OCI-LY3 (cell line): ENCODE measurements at regions not wholly inside any gene's neighbourhood (a gene's known extent, or its start where the extent isn't known, plus 50 kb on each side); places are given as distances from the start of the nearest gene placed in this dataset.

ENCODE experiments used
- H2AFZ ChIP-seq: fragments of 200-600, 300-600 bp; shearing (Covaris generic); 2 replicates; pipeline ENCODE4 v1.6.0; 2014; ENCODE audit warnings: antibody characterized with exemption, low read depth, low read length
- H3K27ac ChIP-seq: fragments of 200-600, 300-600 bp; sonication (generic); 2 replicates; pipeline ENCODE4 v1.5.1; 2014; ENCODE audit warnings: mild to moderate bottlenecking, low read length, moderate library complexity, mixed read lengths
- H3K27me3 ChIP-seq: fragments of 200-600, 300-600 bp; sonication (generic); 2 replicates; pipeline ENCODE4 v1.6.1; 2014; ENCODE audit warnings: low read depth, low read length, mixed read lengths
- H3K36me3 ChIP-seq: fragments of 200-600, 300-600 bp; sonication (generic); replicated peaks from 2 replicates; pipeline ENCODE3; 2014; ENCODE audit warnings: low read depth, low read length, mixed read lengths
- H3K4me1 ChIP-seq: fragments of 300-600, 200-600 bp; sonication (generic); 2 replicates; pipeline ENCODE4 v1.6.1; 2014; ENCODE audit warnings: low read length, mixed read lengths
- H3K4me2 ChIP-seq: fragments of 200-600, 300-600 bp; sonication (generic); 2 replicates; pipeline ENCODE4 v1.6.1; 2014; ENCODE audit warnings: low read length, mixed read lengths
- H3K4me3 ChIP-seq: fragments of 300-600, 200-600 bp; sonication (generic); 2 replicates; pipeline ENCODE4 v1.5.1; 2014; ENCODE audit warnings: antibody characterized with exemption, mild to moderate bottlenecking, low read length, moderate library complexity
- H3K79me2 ChIP-seq: fragments of 300-600, 200-600 bp; shearing (Covaris generic); 2 replicates; pipeline ENCODE4 v1.6.1; 2014; ENCODE audit warnings: mild to moderate bottlenecking, low read length, mixed read lengths
- H3K9ac ChIP-seq: fragments of 300-600, 200-600 bp; shearing (Covaris generic); 2 replicates; pipeline ENCODE4 v1.6.0; 2014; ENCODE audit warnings: mild to moderate bottlenecking, low read length, moderate library complexity
- H3K9me3 ChIP-seq: fragments of 200-600, 300-600 bp; shearing (Covaris generic); 2 replicates; pipeline ENCODE4 v1.6.1; 2014; ENCODE audit warnings: low read length, mixed read lengths; ENCODE audit not compliant: insufficient read depth
- H4K20me1 ChIP-seq: fragments of 200-600, 300-600 bp; sonication (generic); 2 replicates; pipeline ENCODE4 v1.6.1; 2016; ENCODE audit warnings: low read length, mixed read lengths; ENCODE audit not compliant: insufficient read depth
- EZH2phosphoT487 ChIP-seq: fragments of 200-600 bp; shearing (Covaris generic); IDR thresholded peaks from 2 replicates; pipeline ENCODE4 v1.6.1; 2018; ENCODE audit warnings: antibody characterized with exemption, mixed run types, low read depth
- TF ChIP-seq, protein P1 (sequence below): fragments of 200-600, 300-600 bp; sonication (generic); IDR thresholded peaks from 2 replicates; pipeline ENCODE4 v1.5.1; 2014; ENCODE audit warnings: antibody characterized with exemption, low read length, low read depth

- no peak overlapping the region for H3K4me3 ChIP-seq
- H3K27ac ChIP-seq = no peak overlapping the region
- H3K27me3 ChIP-seq = no peaks in the 10 kb centered on the region
- H3K36me3 ChIP-seq = no peaks in the 10 kb centered on the region
- H3K9me3 ChIP-seq = no peaks in the 10 kb centered on the region
- TF ChIP-seq, protein P1, sequence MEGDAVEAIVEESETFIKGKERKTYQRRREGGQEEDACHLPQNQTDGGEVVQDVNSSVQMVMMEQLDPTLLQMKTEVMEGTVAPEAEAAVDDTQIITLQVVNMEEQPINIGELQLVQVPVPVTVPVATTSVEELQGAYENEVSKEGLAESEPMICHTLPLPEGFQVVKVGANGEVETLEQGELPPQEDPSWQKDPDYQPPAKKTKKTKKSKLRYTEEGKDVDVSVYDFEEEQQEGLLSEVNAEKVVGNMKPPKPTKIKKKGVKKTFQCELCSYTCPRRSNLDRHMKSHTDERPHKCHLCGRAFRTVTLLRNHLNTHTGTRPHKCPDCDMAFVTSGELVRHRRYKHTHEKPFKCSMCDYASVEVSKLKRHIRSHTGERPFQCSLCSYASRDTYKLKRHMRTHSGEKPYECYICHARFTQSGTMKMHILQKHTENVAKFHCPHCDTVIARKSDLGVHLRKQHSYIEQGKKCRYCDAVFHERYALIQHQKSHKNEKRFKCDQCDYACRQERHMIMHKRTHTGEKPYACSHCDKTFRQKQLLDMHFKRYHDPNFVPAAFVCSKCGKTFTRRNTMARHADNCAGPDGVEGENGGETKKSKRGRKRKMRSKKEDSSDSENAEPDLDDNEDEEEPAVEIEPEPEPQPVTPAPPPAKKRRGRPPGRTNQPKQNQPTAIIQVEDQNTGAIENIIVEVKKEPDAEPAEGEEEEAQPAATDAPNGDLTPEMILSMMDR = no peak
- no peak for TF ChIP-seq EZH2phosphoT487
- no peaks in the 10 kb centered on the region for H3K4me1 ChIP-seq
- H3K9ac ChIP-seq = no peak overlapping the region
- H2AFZ ChIP-seq = no peak overlapping the region
- no peaks in the 10 kb centered on the region for H3K79me2 ChIP-seq
- H3K4me2 ChIP-seq = no peak overlapping the region
- no peaks in the 10 kb centered on the region for H4K20me1 ChIP-seq
Observed at GRCh38 chr11:43581370-43582023, 99.0 kb upstream of the HSD17B12 start.

- no peak for TF ChIP-seq EZH2phosphoT487
- TF ChIP-seq, protein P1 = no peak
Observed at GRCh38 chr11:43582024-43582862, 98.3 kb upstream of the HSD17B12 start.

DNA sequence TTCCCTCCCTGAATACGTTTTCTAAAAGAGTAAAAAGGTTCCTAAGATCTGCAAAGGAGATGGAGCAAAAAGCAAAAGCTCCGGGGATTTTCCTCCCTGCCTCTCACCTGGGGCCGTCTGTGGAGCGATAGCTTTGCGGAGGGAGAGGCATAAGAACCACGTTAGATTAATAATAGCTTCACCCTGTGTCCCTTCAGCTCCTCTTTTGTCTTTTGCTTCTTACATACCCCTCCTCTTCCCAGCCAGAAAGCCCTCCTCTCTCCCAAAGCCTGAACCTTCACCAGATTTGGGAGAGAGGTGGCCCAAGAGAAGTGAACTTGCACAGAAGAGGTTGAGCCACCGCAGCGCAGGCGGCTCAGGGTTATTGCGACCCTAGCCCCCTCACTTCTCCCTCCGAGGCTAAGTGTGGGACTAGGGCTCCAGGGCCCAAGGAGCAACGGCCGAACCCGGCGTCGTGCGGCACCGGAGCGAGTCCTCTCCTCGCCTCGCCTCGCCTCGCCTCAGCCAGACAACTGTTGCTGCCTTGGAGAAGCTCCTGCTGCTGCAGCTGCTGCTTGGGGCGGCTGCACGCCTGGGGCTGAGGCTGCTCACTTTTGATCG lies 97.6 kb upstream of the HSD17B12 start:
- no peak overlapping the region for H3K4me3 ChIP-seq
- no peak overlapping the region for H3K4me2 ChIP-seq
- no peak for TF ChIP-seq EZH2phosphoT487
- TF ChIP-seq, protein P1 = no peak
- no peaks in the 10 kb centered on the region for H3K4me1 ChIP-seq
- no peak overlapping the region for H2AFZ ChIP-seq
- no peaks in the 10 kb centered on the region for H3K9me3 ChIP-seq
- H3K27me3 ChIP-seq = no peaks in the 10 kb centered on the region
- H3K27ac ChIP-seq = no peak overlapping the region
- no peaks in the 10 kb centered on the region for H3K36me3 ChIP-seq
- H3K9ac ChIP-seq = no peak overlapping the region
- no peaks in the 10 kb centered on the region for H3K79me2 ChIP-seq
- H4K20me1 ChIP-seq = no peaks in the 10 kb centered on the region

More at GRCh38 chr11:43582024-43582862, 98.3 kb upstream of the HSD17B12 start:
- Histone ChIP-seq H3K27me3 (no peaks in the 10 kb centered on the region), H3K79me2 (no peaks in the 10 kb centered on the region), H3K36me3 (no peaks in the 10 kb centered on the region), H3K4me2 (no peak overlapping the region), H3K4me3 (no peak overlapping the region), H2AFZ (no peak overlapping the region), H3K9me3 (no peaks in the 10 kb centered on the region), H4K20me1 (no peaks in the 10 kb centered on the region), H3K9ac (no peak overlapping the region), H3K4me1 (no peaks in the 10 kb centered on the region), H3K27ac (no peak overlapping the region)

DNA sequence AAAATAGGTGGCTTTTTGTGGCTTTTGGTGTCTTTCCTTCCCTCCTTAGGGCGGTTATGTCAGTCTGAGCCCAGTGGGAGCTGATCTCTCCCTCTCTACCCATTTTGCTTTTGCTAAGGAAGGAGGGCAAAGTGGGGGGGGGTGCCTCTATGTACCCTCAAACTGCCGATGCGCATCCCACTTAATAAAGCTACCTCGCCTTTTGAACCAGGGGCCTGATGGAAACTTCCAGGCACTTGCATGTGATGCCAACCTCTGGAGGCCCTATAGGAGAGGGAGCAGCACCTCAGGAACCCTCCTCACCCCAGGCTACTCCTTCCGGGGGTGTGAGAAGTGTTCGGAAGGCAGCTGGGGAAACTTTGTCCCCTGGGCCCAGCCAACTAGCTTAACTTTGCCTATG lies 97.0 kb upstream of the HSD17B12 start:
- H2AFZ ChIP-seq = no peak overlapping the region
- no peak overlapping the region for H3K27ac ChIP-seq
- H3K4me1 ChIP-seq = no peaks in the 10 kb centered on the region
- H4K20me1 ChIP-seq = no peaks in the 10 kb centered on the region
- H3K79me2 ChIP-seq = no peaks in the 10 kb centered on the region
- no peak overlapping the region for H3K4me2 ChIP-seq
- no peak overlapping the region for H3K9ac ChIP-seq
- H3K4me3 ChIP-seq = no peak overlapping the region
- no peaks in the 10 kb centered on the region for H3K36me3 ChIP-seq
- no peaks in the 10 kb centered on the region for H3K9me3 ChIP-seq
- no peaks in the 10 kb centered on the region for H3K27me3 ChIP-seq
- TF ChIP-seq EZH2phosphoT487 = no peak
- TF ChIP-seq, protein P1 = no peak
